HEK293 (cell line): ENCODE measurements at regions not wholly inside any gene's neighbourhood (a gene's known extent, or its start where the extent isn't known, plus 50 kb on each side); places are given as distances from the start of the nearest gene placed in this dataset.

ENCODE experiments used
- CTCF ChIA-PET: fragments of 350-600 bp; formaldehyde crosslinking; extraction: SDS; loops from one replicate; lab custom pipeline; 2021; ENCODE audit warnings: antibody characterized with exemption; lab: Yijun Ruan, JAX
- POLR2A ChIA-PET: fragments of 300-600 bp; formaldehyde crosslinking; extraction: SDS; loops from one replicate; lab custom pipeline; 2020; ENCODE audit warnings: antibody characterized with exemption, inconsistent platforms; lab: Yijun Ruan, JAX
- H3K27ac ChIP-seq: fragments of 200-500 bp; sonication (Bioruptor generic); 2 replicates; pipeline ENCODE4 v1.5.1; 2014; ENCODE audit warnings: low read depth, low read length, control low read depth, inconsistent platforms; ENCODE audit errors: extremely low read depth
- H3K36me3 ChIP-seq, 2 experiments: fragments of 200-500 bp in 1 of 2; sonication (Bioruptor generic) in 1 of 2; 1 replicate in 1 of 2; 2 replicates in 1 of 2; pipeline ENCODE4 v1.5.1; 2014 to 2017; ENCODE audit warnings: inconsistent platforms in 2 of 2, low read length in 2 of 2; ENCODE audit not compliant: control insufficient read depth in 2 of 2, insufficient read depth in 1 of 2
- H3K4me1 ChIP-seq: fragments of 200-500 bp; sonication (Bioruptor generic); 2 replicates; pipeline ENCODE4 v1.5.1; 2014; ENCODE audit warnings: mild to moderate bottlenecking, low read length, inconsistent platforms; ENCODE audit not compliant: control insufficient read depth, insufficient read depth
- H3K4me3 ChIP-seq: 2 replicates; pipeline ENCODE4 v1.5.1; 2011; ENCODE audit warnings: low read depth, mild to moderate bottlenecking, control low read depth, low read length, moderate library complexity
- H3K9me3 ChIP-seq: fragments of 200-500 bp; sonication (Bioruptor generic); 2 replicates; pipeline ENCODE4 v1.5.1; 2014; ENCODE audit warnings: low read depth, low read length, inconsistent platforms; ENCODE audit not compliant: control insufficient read depth, insufficient read depth
- EGR2 ChIP-seq: fragments of 450-650 bp; formaldehyde crosslinking; IDR thresholded peaks from 2 replicates; pipeline ENCODE4 v1.5.1; 2016; ENCODE audit warnings: low read depth, missing biosample characterization, missing genetic modification characterization
- KLF7 ChIP-seq: fragments of 450-650 bp; formaldehyde crosslinking; IDR thresholded peaks from 2 replicates; pipeline ENCODE4 v1.5.1; 2016; ENCODE audit warnings: missing biosample characterization, missing genetic modification characterization, borderline replicate concordance
- OSR2 ChIP-seq: fragments of 450-650 bp; formaldehyde crosslinking; IDR thresholded peaks from 2 replicates; pipeline ENCODE4 v1.5.1; 2016; ENCODE audit warnings: missing biosample characterization, missing genetic modification characterization
- SP3 ChIP-seq: fragments of 450-650 bp; formaldehyde crosslinking; IDR thresholded peaks from 2 replicates; pipeline ENCODE4 v1.5.1; 2016; ENCODE audit warnings: missing biosample characterization, missing genetic modification characterization
- ZFP37 ChIP-seq: fragments of 450-650 bp; formaldehyde crosslinking; IDR thresholded peaks from 2 replicates; pipeline ENCODE4 v1.5.1; 2016; ENCODE audit warnings: missing biosample characterization, missing genetic modification characterization
- ZNF114 ChIP-seq: fragments of 450-650 bp; formaldehyde crosslinking; IDR thresholded peaks from 2 replicates; pipeline ENCODE4 v1.5.0; 2017; ENCODE audit warnings: missing biosample characterization, missing genetic modification characterization
- ZNF140 ChIP-seq: fragments of 450-650 bp; formaldehyde crosslinking; IDR thresholded peaks from 2 replicates; pipeline ENCODE4 v1.5.1; 2016; ENCODE audit warnings: missing biosample characterization, missing genetic modification characterization
- ZNF146 ChIP-seq: fragments of 450-650 bp; formaldehyde crosslinking; IDR thresholded peaks from 2 replicates; pipeline ENCODE4 v1.5.1; 2016; ENCODE audit warnings: missing biosample characterization, missing genetic modification characterization
- ZNF157 ChIP-seq: fragments of 450-650 bp; formaldehyde crosslinking; IDR thresholded peaks from 2 replicates; pipeline ENCODE4 v1.5.1; 2016; ENCODE audit warnings: missing biosample characterization, missing genetic modification characterization
- ZNF174 ChIP-seq: fragments of 450-650 bp; formaldehyde crosslinking; IDR thresholded peaks from 2 replicates; pipeline ENCODE4 v1.5.0; 2017; ENCODE audit warnings: missing biosample characterization, mild to moderate bottlenecking, missing genetic modification characterization
- ZNF221 ChIP-seq: fragments of 450-650 bp; formaldehyde crosslinking; IDR thresholded peaks from 2 replicates; pipeline ENCODE4 v1.5.1; 2017; ENCODE audit warnings: missing biosample characterization, missing genetic modification characterization, borderline replicate concordance
- ZNF350 ChIP-seq: fragments of 450-650 bp; formaldehyde crosslinking; IDR thresholded peaks from 2 replicates; pipeline ENCODE4 v1.5.0; 2017; ENCODE audit warnings: missing biosample characterization, mild to moderate bottlenecking, missing genetic modification characterization
- ZNF366 ChIP-seq: fragments of 450-650 bp; formaldehyde crosslinking; conservative IDR thresholded peaks from 2 replicates; pipeline ENCODE4 v1.5.1; 2016; ENCODE audit warnings: missing biosample characterization, missing genetic modification characterization
- ZNF394 ChIP-seq: fragments of 450-650 bp; formaldehyde crosslinking; IDR thresholded peaks from 2 replicates; pipeline ENCODE4 v1.5.1; 2016; ENCODE audit warnings: missing biosample characterization, missing genetic modification characterization, mild to moderate bottlenecking, moderate library complexity, borderline replicate concordance
- ZNF416 ChIP-seq: fragments of 450-650 bp; formaldehyde crosslinking; IDR thresholded peaks from 2 replicates; pipeline ENCODE4 v1.5.1; 2016; ENCODE audit warnings: missing biosample characterization, missing genetic modification characterization
- ZNF544 ChIP-seq: fragments of 450-650 bp; formaldehyde crosslinking; IDR thresholded peaks from 2 replicates; pipeline ENCODE4 v1.5.0; 2017; ENCODE audit warnings: missing biosample characterization, missing genetic modification characterization
- ZNF624 ChIP-seq: fragments of 450-650 bp; formaldehyde crosslinking; IDR thresholded peaks from 2 replicates; pipeline ENCODE4 v1.5.1; 2017; ENCODE audit warnings: missing biosample characterization, missing genetic modification characterization
- ZNF626 ChIP-seq: fragments of 450-650 bp; sonication (Bioruptor Pico); formaldehyde crosslinking; IDR thresholded peaks from 2 replicates; pipeline ENCODE4 v1.5.1; 2018; ENCODE audit warnings: missing biosample characterization, missing genetic modification characterization, inconsistent platforms
- ZNF843 ChIP-seq: fragments of 450-650 bp; formaldehyde crosslinking; IDR thresholded peaks from 2 replicates; pipeline ENCODE4 v1.5.1; 2016; ENCODE audit warnings: missing biosample characterization, missing genetic modification characterization
- ZXDB ChIP-seq: fragments of 450-650 bp; formaldehyde crosslinking; IDR thresholded peaks from 2 replicates; pipeline ENCODE4 v1.5.1; 2016; ENCODE audit warnings: missing biosample characterization, missing genetic modification characterization
- TF ChIP-seq, protein P1 (sequence below): fragments of 450-650 bp; IDR thresholded peaks from 2 replicates; pipeline ENCODE4 v1.5.1; 2018; ENCODE audit warnings: missing biosample characterization, missing genetic modification characterization
- TF ChIP-seq, protein P2 (sequence below): fragments of 450-650 bp; formaldehyde crosslinking; IDR thresholded peaks from 2 replicates; pipeline ENCODE4 v1.5.1; 2016; ENCODE audit warnings: missing biosample characterization, missing genetic modification characterization
- TF ChIP-seq, protein P3 (sequence below): IDR thresholded peaks from 2 replicates; pipeline ENCODE4 v1.6.1; 2011; ENCODE audit warnings: mild to moderate bottlenecking, low read depth, low read length, borderline replicate concordance
- TF ChIP-seq, protein P4 (sequence below): fragments of 450-650 bp; formaldehyde crosslinking; IDR thresholded peaks from 2 replicates; pipeline ENCODE4 v1.5.1; 2016; ENCODE audit warnings: missing biosample characterization, missing genetic modification characterization
- TF ChIP-seq, protein P5 (sequence below): fragments of 450-650 bp; formaldehyde crosslinking; IDR thresholded peaks from 2 replicates; pipeline ENCODE4 v1.5.1; 2017; ENCODE audit warnings: missing biosample characterization, missing genetic modification characterization
- TF ChIP-seq, protein P6 (sequence below): fragments of 450-650 bp; formaldehyde crosslinking; IDR thresholded peaks from 2 replicates; pipeline ENCODE4 v1.5.1; 2016; ENCODE audit warnings: missing biosample characterization, missing genetic modification characterization, borderline replicate concordance

DNA sequence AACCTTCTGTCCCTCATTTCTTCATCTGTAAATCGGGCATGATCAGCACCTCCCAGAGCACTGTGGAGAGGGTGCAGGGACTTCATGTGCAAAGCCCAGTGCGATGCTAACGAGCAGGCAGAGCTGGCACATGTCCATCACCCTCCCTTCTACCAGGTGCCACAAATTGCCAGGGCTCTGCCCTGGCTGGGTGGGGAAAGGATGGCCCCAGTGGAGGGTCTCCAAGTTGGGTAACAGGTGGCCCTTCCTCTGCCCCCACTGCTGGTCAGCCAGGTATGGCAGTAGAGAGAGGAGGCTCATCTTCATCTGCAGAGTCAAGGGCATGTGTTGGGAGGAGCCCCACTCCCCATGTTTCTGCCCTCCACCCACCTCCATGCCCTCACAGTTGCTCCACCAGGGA, 61.5 kb upstream of the CDH5 start (continued):
- TF ChIP-seq, protein P1, sequence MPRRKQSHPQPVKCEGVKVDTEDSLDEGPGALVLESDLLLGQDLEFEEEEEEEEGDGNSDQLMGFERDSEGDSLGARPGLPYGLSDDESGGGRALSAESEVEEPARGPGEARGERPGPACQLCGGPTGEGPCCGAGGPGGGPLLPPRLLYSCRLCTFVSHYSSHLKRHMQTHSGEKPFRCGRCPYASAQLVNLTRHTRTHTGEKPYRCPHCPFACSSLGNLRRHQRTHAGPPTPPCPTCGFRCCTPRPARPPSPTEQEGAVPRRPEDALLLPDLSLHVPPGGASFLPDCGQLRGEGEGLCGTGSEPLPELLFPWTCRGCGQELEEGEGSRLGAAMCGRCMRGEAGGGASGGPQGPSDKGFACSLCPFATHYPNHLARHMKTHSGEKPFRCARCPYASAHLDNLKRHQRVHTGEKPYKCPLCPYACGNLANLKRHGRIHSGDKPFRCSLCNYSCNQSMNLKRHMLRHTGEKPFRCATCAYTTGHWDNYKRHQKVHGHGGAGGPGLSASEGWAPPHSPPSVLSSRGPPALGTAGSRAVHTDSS (tag by site-specific recombination), result no peak
- TF ChIP-seq ZNF350 (tag by site-specific recombination) (no peak), ZNF626 (tag by site-specific recombination) (no peak)

DNA sequence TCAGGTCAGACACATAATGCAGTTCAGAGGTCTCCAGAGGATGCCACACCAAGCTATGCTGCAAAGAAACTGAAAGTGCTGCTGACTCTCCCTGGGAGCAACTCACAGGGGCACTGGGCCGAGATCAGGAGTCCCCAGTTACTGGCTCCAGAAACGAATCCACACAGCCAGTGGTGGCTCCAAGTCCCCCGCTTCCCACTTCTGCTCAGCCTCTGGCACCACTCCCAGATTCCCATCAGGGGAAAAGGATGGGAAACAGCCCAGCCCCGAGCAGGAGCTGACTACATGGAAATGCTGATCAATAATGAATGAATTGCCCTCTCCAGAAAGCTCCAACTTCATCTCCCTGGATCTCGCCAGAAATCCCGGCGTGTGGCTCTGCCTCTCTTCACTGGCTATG, 62.3 kb upstream of the CDH5 start:
- H3K4me1 ChIP-seq, result no peaks in the 10 kb centered on the region
- no peak overlapping the region for H3K4me3 ChIP-seq
- TF ChIP-seq, protein P2, sequence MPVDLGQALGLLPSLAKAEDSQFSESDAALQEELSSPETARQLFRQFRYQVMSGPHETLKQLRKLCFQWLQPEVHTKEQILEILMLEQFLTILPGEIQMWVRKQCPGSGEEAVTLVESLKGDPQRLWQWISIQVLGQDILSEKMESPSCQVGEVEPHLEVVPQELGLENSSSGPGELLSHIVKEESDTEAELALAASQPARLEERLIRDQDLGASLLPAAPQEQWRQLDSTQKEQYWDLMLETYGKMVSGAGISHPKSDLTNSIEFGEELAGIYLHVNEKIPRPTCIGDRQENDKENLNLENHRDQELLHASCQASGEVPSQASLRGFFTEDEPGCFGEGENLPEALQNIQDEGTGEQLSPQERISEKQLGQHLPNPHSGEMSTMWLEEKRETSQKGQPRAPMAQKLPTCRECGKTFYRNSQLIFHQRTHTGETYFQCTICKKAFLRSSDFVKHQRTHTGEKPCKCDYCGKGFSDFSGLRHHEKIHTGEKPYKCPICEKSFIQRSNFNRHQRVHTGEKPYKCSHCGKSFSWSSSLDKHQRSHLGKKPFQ (tag by site-specific recombination), result no peak
- TF ChIP-seq ZNF624 (tag by site-specific recombination) (no peak), EGR2 (tag by site-specific recombination) (no peak), ZNF114 (tag by site-specific recombination) (no peak), KLF7 (no peak), ZNF174 (tag by site-specific recombination) (no peak), ZNF140 (tag by site-specific recombination) (no peak), ZFP37 (tag by site-specific recombination) (no peak)
- no peaks in the 10 kb centered on the region for H3K36me3 ChIP-seq
- H3K9me3 ChIP-seq, result no peaks in the 10 kb centered on the region
- CTCF ChIA-PET, result interaction anchor here (0.6 kb wide), 2 partner anchors 37 to 42 kb away, joined by 3 read pairs; no protein-coding TSS in a partner anchor
- H3K27ac ChIP-seq, result no peak overlapping the region
- POLR2A ChIA-PET, result no interaction called here

DNA sequence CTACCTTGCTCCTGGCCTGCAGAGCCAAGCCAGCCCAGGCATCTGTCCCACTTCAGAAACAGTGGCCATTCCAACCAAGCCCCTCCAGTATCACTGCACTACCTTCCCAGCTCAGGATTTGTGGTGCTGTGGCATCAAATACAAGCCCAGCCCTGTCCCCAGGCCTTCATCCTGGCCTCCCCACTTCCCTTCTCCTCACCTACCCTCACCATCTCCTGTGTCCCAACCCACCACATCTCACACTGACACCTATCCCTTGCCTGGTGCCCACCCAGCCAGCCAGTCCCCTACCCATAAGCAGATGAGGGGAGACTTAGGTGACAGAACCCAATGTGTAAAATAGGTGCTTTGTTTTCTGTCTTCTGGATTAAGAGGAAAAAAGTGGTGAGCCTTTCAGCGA, 66.0 kb upstream of the CDH5 start:
- H3K9me3 ChIP-seq, result no peaks in the 10 kb centered on the region
- H3K27ac ChIP-seq, result no peak overlapping the region
- H3K4me1 ChIP-seq, result no peaks in the 10 kb centered on the region
- ChIA-PET CTCF (no interaction called here), POLR2A (no interaction called here)
- no peak overlapping the region for H3K4me3 ChIP-seq
- H3K36me3 ChIP-seq, result no peaks in the 10 kb centered on the region
- TF ChIP-seq OSR2 (tag by site-specific recombination), result no peak
- TF ChIP-seq, protein P3, sequence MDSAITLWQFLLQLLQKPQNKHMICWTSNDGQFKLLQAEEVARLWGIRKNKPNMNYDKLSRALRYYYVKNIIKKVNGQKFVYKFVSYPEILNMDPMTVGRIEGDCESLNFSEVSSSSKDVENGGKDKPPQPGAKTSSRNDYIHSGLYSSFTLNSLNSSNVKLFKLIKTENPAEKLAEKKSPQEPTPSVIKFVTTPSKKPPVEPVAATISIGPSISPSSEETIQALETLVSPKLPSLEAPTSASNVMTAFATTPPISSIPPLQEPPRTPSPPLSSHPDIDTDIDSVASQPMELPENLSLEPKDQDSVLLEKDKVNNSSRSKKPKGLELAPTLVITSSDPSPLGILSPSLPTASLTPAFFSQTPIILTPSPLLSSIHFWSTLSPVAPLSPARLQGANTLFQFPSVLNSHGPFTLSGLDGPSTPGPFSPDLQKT, result no peak
- no peak for TF ChIP-seq ZNF394 (tag by site-specific recombination)
- TF ChIP-seq ZNF416 (tag by site-specific recombination), result no peak
- TF ChIP-seq SP3 (tag by site-specific recombination), result no peak
- TF ChIP-seq ZNF843, result no peak
- TF ChIP-seq ZNF146, result no peak
- TF ChIP-seq, protein P4, sequence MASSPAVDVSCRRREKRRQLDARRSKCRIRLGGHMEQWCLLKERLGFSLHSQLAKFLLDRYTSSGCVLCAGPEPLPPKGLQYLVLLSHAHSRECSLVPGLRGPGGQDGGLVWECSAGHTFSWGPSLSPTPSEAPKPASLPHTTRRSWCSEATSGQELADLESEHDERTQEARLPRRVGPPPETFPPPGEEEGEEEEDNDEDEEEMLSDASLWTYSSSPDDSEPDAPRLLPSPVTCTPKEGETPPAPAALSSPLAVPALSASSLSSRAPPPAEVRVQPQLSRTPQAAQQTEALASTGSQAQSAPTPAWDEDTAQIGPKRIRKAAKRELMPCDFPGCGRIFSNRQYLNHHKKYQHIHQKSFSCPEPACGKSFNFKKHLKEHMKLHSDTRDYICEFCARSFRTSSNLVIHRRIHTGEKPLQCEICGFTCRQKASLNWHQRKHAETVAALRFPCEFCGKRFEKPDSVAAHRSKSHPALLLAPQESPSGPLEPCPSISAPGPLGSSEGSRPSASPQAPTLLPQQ, result no peak
- TF ChIP-seq, protein P5, sequence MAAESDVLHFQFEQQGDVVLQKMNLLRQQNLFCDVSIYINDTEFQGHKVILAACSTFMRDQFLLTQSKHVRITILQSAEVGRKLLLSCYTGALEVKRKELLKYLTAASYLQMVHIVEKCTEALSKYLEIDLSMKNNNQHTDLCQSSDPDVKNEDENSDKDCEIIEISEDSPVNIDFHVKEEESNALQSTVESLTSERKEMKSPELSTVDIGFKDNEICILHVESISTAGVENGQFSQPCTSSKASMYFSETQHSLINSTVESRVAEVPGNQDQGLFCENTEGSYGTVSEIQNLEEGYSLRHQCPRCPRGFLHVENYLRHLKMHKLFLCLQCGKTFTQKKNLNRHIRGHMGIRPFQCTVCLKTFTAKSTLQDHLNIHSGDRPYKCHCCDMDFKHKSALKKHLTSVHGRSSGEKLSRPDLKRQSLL (tag by site-specific recombination), result no peak
- TF ChIP-seq ZNF366 (tag by site-specific recombination), result no peak
- TF ChIP-seq ZXDB (tag by site-specific recombination), result no peak
- no peak for TF ChIP-seq ZNF544 (tag by site-specific recombination)
- no peak for TF ChIP-seq ZNF157
- TF ChIP-seq ZNF221 (tag by site-specific recombination), result no peak
- TF ChIP-seq, protein P6, sequence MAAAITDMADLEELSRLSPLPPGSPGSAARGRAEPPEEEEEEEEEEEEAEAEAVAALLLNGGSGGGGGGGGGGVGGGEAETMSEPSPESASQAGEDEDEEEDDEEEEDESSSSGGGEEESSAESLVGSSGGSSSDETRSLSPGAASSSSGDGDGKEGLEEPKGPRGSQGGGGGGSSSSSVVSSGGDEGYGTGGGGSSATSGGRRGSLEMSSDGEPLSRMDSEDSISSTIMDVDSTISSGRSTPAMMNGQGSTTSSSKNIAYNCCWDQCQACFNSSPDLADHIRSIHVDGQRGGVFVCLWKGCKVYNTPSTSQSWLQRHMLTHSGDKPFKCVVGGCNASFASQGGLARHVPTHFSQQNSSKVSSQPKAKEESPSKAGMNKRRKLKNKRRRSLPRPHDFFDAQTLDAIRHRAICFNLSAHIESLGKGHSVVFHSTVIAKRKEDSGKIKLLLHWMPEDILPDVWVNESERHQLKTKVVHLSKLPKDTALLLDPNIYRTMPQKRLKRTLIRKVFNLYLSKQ (tag by site-specific recombination), result no peak
